ENCODE measurements at regions not wholly inside any gene's neighbourhood (a gene's known extent, or its start where the extent isn't known, plus 50 kb on each side); places are given as distances from the start of the nearest gene placed in this dataset.
"Not testable (repeated sequence)": the region's sequence is repeated elsewhere in the genome, so short reads cannot be mapped to it uniquely, and the experiment has no call there.

GRCh38 chr11:103611526-103612260, 424.7 kb upstream of the DDI1 start:
- TF ChIP-seq SMAD4 (CRISPR knock-in tag; IDR thresholded peaks at IDR 0.05); GRHL2 (CRISPR knock-in tag; IDR thresholded peaks at IDR 0.05; ENCODE audit: insufficient replicate concordance, severe bottlenecking): not testable (repeated sequence)
- TF ChIP-seq, protein P1, sequence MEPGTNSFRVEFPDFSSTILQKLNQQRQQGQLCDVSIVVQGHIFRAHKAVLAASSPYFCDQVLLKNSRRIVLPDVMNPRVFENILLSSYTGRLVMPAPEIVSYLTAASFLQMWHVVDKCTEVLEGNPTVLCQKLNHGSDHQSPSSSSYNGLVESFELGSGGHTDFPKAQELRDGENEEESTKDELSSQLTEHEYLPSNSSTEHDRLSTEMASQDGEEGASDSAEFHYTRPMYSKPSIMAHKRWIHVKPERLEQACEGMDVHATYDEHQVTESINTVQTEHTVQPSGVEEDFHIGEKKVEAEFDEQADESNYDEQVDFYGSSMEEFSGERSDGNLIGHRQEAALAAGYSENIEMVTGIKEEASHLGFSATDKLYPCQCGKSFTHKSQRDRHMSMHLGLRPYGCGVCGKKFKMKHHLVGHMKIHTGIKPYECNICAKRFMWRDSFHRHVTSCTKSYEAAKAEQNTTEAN (CRISPR knock-in tag; IDR thresholded peaks at IDR 0.05): not testable (repeated sequence)
